ENCODE measurements at regions not wholly inside any gene's neighbourhood (a gene's known extent, or its start where the extent isn't known, plus 50 kb on each side); places are given as distances from the start of the nearest gene placed in this dataset.
A peak's percentile ranks its signal among the peaks of the same experiment; 100 is the strongest.

DNA sequence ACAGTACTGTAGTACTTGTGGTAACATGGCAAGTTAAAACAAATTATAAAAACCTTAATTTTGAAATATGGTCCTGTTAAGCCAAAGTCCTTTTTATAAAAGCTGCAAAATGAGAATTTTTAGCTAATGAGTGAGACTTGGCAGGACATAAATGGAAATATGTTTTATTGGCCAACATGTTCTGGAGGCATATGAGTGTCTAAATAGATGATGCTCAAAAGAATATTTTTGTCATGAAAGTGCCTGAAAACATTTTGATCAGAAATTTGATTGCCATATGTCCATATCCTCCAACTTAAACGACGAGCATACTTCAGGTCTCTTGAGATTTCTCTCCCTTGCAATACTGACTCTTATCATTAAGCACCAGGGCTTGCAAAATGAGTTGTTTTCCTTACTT, 972.6 kb downstream of the TMTC2 start:
- TF ChIP-seq, protein P1, sequence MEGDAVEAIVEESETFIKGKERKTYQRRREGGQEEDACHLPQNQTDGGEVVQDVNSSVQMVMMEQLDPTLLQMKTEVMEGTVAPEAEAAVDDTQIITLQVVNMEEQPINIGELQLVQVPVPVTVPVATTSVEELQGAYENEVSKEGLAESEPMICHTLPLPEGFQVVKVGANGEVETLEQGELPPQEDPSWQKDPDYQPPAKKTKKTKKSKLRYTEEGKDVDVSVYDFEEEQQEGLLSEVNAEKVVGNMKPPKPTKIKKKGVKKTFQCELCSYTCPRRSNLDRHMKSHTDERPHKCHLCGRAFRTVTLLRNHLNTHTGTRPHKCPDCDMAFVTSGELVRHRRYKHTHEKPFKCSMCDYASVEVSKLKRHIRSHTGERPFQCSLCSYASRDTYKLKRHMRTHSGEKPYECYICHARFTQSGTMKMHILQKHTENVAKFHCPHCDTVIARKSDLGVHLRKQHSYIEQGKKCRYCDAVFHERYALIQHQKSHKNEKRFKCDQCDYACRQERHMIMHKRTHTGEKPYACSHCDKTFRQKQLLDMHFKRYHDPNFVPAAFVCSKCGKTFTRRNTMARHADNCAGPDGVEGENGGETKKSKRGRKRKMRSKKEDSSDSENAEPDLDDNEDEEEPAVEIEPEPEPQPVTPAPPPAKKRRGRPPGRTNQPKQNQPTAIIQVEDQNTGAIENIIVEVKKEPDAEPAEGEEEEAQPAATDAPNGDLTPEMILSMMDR (IDR thresholded peaks at IDR 0.05): no peak
- Histone ChIP-seq H3K4me1 (ENCODE audit: low read depth) (no peaks in the 10 kb centered on the region), H3K36me3 (ENCODE audit: low read depth) (no peaks in the 10 kb centered on the region), H3K4me3 (no peak overlapping the region), H3K9me3 (no peaks in the 10 kb centered on the region)
- DNase-seq (no peak), ATAC-seq (no peak)
- intact Hi-C loops (cut with DNase I, micrococcal nuclease): no loop called here

DNA sequence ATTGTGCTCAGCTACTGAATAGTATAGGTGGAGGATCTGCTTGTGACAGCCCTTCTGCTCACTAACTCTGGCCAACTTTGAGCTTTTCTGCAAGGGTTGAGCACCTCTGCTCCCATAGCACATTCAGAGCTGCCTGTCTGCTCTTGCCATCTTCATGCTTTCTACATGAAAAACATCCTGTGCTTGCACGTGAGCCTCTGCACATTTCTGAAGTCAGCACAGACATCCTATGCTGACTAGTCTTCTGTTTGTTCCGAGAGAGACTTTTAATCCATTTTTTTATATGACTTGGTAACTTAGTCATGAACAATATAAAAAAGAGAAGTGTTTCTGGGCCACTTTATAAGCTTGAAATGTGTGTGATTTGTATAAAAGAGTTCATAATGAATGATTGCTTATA, 969.3 kb downstream of the TMTC2 start:
- Histone ChIP-seq H3K4me3 (no peak overlapping the region), H3K9me3 (peaks cover 6% of the 10 kb centered on the region), H3K36me3 (ENCODE audit: low read depth) (no peaks in the 10 kb centered on the region), H3K4me1 (ENCODE audit: low read depth) (no peaks in the 10 kb centered on the region)
- TF ChIP-seq, protein P1 (IDR thresholded peaks at IDR 0.05): no peak
- ATAC-seq (no peak), DNase-seq (no peak)
- intact Hi-C loops (cut with DNase I, micrococcal nuclease): no loop called here

DNA sequence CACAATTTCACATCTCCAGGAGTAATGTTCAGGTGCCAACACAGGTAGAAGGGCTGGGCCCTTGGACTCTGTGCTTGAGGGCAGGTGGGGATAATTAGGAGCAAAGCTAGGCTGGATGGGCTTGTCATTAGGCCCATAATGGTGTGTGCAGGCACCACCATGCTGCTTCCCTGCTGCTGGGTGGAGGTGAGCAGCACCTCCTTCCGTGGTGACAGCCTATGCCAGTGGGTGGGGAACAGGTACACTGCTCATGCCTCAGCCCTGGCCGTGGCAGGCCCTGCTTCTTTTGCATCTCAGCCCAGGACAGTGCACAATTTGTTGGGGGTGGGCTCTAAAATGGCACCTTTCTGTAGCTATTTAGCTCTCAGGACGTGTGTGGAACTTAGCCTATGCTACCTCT, 955.5 kb downstream of the TMTC2 start:
- no peak for ATAC-seq
- no peaks in the 10 kb centered on the region for H3K36me3 ChIP-seq (ENCODE audit: low read depth)
- peak in 1 of 3 donors; percentile 22 for DNase-seq
- TF ChIP-seq, protein P1 (IDR thresholded peaks at IDR 0.05): no peak
- intact Hi-C loops (cut with DNase I, micrococcal nuclease): no loop called here
- H3K9me3 ChIP-seq: peaks cover 4% of the 10 kb centered on the region
- no peak overlapping the region for H3K4me3 ChIP-seq
- no peaks in the 10 kb centered on the region for H3K4me1 ChIP-seq (ENCODE audit: low read depth)

DNA sequence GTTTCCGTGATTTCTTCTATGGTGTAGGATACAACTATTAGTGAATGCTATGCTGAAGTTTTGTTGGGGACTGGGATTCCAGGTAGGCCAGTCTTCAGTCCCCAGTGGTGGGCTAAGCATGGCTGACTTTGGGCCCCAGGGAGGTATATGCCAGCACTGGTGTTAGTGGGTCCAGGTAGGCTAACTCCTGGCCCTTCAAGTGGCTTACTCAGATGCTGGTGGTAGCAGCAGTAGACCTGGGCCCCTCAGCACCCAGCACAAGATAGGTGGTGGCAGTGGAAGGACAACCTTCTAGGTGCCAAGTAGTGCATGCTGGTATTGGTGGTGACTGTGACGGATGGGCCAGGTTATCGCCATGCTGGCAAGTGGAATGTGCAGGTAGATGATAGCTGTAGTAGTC, 955.1 kb downstream of the TMTC2 start:
- Histone ChIP-seq H3K4me1 (ENCODE audit: low read depth) (no peaks in the 10 kb centered on the region), H3K4me3 (no peak overlapping the region), H3K36me3 (ENCODE audit: low read depth) (no peaks in the 10 kb centered on the region), H3K9me3 (peaks cover 4% of the 10 kb centered on the region)
- TF ChIP-seq, protein P1 (IDR thresholded peaks at IDR 0.05): no peak
- DNase-seq: peak in 1 of 3 donors; percentile 7
- intact Hi-C loops (cut with DNase I, micrococcal nuclease): no loop called here
- ATAC-seq: no peak

DNA sequence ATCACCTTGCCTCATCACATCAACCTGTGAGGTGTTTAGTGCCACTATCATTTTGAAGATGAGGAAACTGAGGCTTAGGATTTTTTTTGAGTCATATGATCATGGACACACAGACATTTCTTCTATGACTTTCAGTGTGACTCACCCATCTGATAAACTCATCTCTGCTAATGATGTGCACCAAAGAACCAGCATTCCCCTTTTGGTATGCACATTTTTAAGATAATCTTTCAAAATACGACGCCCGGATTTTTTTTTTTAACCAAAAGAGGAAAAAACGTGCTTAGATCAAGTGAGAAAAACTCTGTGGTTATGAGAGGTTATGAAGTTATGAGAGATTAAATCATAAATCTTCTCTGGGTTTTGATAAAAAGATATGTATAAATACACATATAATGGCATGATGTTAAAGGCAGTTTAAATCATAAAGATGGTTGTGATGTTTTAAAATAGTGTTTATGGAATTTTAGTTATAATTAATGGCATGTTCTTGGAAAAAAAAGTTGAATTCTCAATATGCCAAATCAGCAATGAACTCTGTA, 948.1 kb downstream of the TMTC2 start:
- intact Hi-C loops (cut with DNase I, micrococcal nuclease): no loop called here

More for the DNA sequence above, 948.1 kb downstream of the TMTC2 start:
- no peak overlapping the region for H3K4me3 ChIP-seq
- no peak for ATAC-seq
- TF ChIP-seq, protein P1 (IDR thresholded peaks at IDR 0.05): no peak
- H3K4me1 ChIP-seq (ENCODE audit: low read depth): no peaks in the 10 kb centered on the region
- no peak for DNase-seq
- H3K36me3 ChIP-seq (ENCODE audit: low read depth): no peaks in the 10 kb centered on the region
- H3K9me3 ChIP-seq: no peaks in the 10 kb centered on the region

All from mucosa of descending colon (tissue), 3 donors.